CD4-positive, alpha-beta T cell treated with Interleukin-1 beta for 1 hour (primary cell): ENCODE measurements at regions not wholly inside any gene's neighbourhood (a gene's known extent, or its start where the extent isn't known, plus 50 kb on each side); places are given as distances from the start of the nearest gene placed in this dataset.
"Not testable (repeated sequence)": the region's sequence is repeated elsewhere in the genome, so short reads cannot be mapped to it uniquely, and the experiment has no call there.

Source experiments
- DNase-seq, 2 donors: peaks; one replicate each; pipeline ENCODE4 v3.0.0-alpha.2; 2020 to 2022

GRCh38 chr2:40712197-40712894, 260.5 kb upstream of the SLC8A1 start:
- not testable (repeated sequence) for DNase-seq

GRCh38 chr2:40716879-40717278, 265.0 kb upstream of the SLC8A1 start:
- no peak for DNase-seq

- no peak for DNase-seq
These were observed 267.5 kb upstream of the SLC8A1 start for GRCh38 chr2:40719414-40719813.

GRCh38 chr2:40721595-40721994, 269.7 kb upstream of the SLC8A1 start:
- DNase-seq, result no peak

- DNase-seq, result no peak
These were observed 271.3 kb upstream of the SLC8A1 start for GRCh38 chr2:40723194-40723593.

- DNase-seq, result no peak
These were observed 273.1 kb upstream of the SLC8A1 start for GRCh38 chr2:40725040-40725439.

- no peak for DNase-seq
These were observed 274.1 kb upstream of the SLC8A1 start for GRCh38 chr2:40725950-40726349.

GRCh38 chr2:40734797-40735196, 282.9 kb upstream of the SLC8A1 start:
- DNase-seq, result no peak

GRCh38 chr2:40737180-40737579, 285.3 kb upstream of the SLC8A1 start:
- DNase-seq, result no peak

GRCh38 chr2:40740419-40740818, 288.5 kb upstream of the SLC8A1 start:
- no peak for DNase-seq

GRCh38 chr2:40741532-40741931, 289.6 kb upstream of the SLC8A1 start:
- DNase-seq, result no peak

GRCh38 chr2:40746191-40746590, 294.3 kb upstream of the SLC8A1 start:
- DNase-seq, result peak in 1 of 2 donors; percentile 3

GRCh38 chr2:40751981-40752380, 300.1 kb upstream of the SLC8A1 start:
- DNase-seq, result no peak

- no peak for DNase-seq
These were observed 300.9 kb upstream of the SLC8A1 start for GRCh38 chr2:40752796-40753195.

GRCh38 chr2:40754912-40755311, 303.0 kb upstream of the SLC8A1 start:
- DNase-seq, result no peak

GRCh38 chr2:40758401-40759155, 306.7 kb upstream of the SLC8A1 start:
- no peak for DNase-seq

- no peak for DNase-seq
These were observed 308.3 kb upstream of the SLC8A1 start for GRCh38 chr2:40760071-40760666.

- no peak for DNase-seq
These were observed 321.4 kb upstream of the SLC8A1 start for GRCh38 chr2:40773291-40773690.

- DNase-seq, result no peak
These were observed 331.8 kb upstream of the SLC8A1 start for GRCh38 chr2:40783704-40784103.

GRCh38 chr2:40786636-40787035, 334.7 kb upstream of the SLC8A1 start:
- DNase-seq, result no peak

- no peak for DNase-seq
These were observed 345.2 kb upstream of the SLC8A1 start for GRCh38 chr2:40797120-40797519.

GRCh38 chr2:40803900-40804299, 352.0 kb upstream of the SLC8A1 start:
- DNase-seq, result no peak

- no peak for DNase-seq
These were observed 357.3 kb upstream of the SLC8A1 start for GRCh38 chr2:40809156-40809555.

- DNase-seq, result no peak
These were observed 362.7 kb upstream of the SLC8A1 start for GRCh38 chr2:40814616-40815015.
